Gastroesophageal sphincter (tissue), 3 donors: ENCODE measurements at regions not wholly inside any gene's neighbourhood (a gene's known extent, or its start where the extent isn't known, plus 50 kb on each side); places are given as distances from the start of the nearest gene placed in this dataset.

Experiments
- POLR2A ChIP-seq, 2 donors: fragments of 450-650 bp; IDR thresholded peaks; one replicate each; pipeline ENCODE4 v1.6.1; 2017; ENCODE audit warnings: antibody characterized with exemption in 2 of 2, mild to moderate bottlenecking in 2 of 2, moderate library complexity in 1 of 2
- POLR2AphosphoS5 ChIP-seq: sonication (generic); formaldehyde crosslinking; IDR thresholded peaks from one replicate; pipeline ENCODE4 v1.6.1; 2017; ENCODE audit warnings: antibody characterized with exemption
- TF ChIP-seq, protein P1 (sequence below), 4 experiments: fragments of 200-600 bp in 2 of 4; fragments of 450-650 bp in 2 of 4; sonication (generic) in 1 of 4; IDR thresholded peaks; one replicate each; pipeline ENCODE4 v1.5.1; 2017 to 2019; ENCODE audit warnings: antibody characterized with exemption in 4 of 4, mild to moderate bottlenecking in 2 of 4, moderate library complexity in 2 of 4

DNA sequence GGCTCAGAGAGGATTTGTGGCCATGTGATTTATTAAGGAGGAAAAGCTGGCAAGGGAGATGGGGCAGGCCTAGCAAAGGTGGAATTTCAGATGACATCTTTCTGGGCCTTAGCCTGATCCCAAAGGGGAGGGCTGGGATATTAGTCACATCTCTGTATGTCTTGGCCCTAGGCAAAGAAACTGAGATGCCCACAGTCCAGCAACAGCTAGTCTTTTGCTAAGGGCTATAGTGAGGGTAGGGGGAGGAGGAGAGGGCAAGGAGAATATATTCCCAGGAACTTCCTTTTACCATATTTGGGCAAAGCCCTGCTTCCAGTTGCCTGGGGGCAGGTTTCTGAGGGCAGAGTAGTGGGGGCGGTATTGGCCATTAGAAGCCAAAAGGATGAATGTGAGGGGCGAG is 209.8 kb upstream of the NR3C2 start:
- TF ChIP-seq, protein P1, sequence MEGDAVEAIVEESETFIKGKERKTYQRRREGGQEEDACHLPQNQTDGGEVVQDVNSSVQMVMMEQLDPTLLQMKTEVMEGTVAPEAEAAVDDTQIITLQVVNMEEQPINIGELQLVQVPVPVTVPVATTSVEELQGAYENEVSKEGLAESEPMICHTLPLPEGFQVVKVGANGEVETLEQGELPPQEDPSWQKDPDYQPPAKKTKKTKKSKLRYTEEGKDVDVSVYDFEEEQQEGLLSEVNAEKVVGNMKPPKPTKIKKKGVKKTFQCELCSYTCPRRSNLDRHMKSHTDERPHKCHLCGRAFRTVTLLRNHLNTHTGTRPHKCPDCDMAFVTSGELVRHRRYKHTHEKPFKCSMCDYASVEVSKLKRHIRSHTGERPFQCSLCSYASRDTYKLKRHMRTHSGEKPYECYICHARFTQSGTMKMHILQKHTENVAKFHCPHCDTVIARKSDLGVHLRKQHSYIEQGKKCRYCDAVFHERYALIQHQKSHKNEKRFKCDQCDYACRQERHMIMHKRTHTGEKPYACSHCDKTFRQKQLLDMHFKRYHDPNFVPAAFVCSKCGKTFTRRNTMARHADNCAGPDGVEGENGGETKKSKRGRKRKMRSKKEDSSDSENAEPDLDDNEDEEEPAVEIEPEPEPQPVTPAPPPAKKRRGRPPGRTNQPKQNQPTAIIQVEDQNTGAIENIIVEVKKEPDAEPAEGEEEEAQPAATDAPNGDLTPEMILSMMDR (IDR thresholded peaks at IDR 0.05), result no peak
- no peak for TF ChIP-seq POLR2A (IDR thresholded peaks at IDR 0.05)
- TF ChIP-seq POLR2AphosphoS5, result no peak
